ENCODE measurements at regions not wholly inside any gene's neighbourhood (a gene's known extent, or its start where the extent isn't known, plus 50 kb on each side); places are given as distances from the start of the nearest gene placed in this dataset.

DNA sequence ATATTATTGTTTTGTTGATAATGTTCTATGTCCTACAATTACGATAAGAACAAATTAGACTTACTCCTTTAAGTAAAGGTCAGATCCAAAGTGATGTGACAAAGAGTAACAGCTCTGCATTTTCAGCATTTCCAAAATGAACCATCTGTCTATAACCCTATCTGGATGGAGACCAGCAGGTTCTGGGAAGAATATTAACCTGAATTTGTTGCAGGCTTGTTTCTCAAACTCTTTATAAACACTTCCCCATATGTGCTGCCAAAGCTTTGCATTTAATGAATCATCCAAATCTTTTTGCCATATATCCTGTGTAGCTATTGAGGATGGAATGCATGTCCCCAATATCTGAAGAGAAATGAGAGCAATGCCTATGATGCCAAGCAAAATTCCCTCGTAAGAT lies 198.9 kb upstream of the SLC27A6 start:
- TF ChIP-seq, protein P1, sequence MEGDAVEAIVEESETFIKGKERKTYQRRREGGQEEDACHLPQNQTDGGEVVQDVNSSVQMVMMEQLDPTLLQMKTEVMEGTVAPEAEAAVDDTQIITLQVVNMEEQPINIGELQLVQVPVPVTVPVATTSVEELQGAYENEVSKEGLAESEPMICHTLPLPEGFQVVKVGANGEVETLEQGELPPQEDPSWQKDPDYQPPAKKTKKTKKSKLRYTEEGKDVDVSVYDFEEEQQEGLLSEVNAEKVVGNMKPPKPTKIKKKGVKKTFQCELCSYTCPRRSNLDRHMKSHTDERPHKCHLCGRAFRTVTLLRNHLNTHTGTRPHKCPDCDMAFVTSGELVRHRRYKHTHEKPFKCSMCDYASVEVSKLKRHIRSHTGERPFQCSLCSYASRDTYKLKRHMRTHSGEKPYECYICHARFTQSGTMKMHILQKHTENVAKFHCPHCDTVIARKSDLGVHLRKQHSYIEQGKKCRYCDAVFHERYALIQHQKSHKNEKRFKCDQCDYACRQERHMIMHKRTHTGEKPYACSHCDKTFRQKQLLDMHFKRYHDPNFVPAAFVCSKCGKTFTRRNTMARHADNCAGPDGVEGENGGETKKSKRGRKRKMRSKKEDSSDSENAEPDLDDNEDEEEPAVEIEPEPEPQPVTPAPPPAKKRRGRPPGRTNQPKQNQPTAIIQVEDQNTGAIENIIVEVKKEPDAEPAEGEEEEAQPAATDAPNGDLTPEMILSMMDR (conservative IDR thresholded peaks at IDR 0.05; ENCODE audit: low read depth, low read length), result no peak
- H3K4me1 ChIP-seq (ENCODE audit: low read depth, poor library complexity, severe bottlenecking), result no peaks in the 10 kb centered on the region
- no peaks in the 10 kb centered on the region for H3K27me3 ChIP-seq (ENCODE audit: insufficient read depth, low read depth)
- no peak overlapping the region for H3K9ac ChIP-seq
- no peaks in the 10 kb centered on the region for H4K20me1 ChIP-seq (ENCODE audit: insufficient read depth)
- H3K4me2 ChIP-seq, result no peak overlapping the region
- H2AFZ ChIP-seq (ENCODE audit: low read depth), result no peak overlapping the region
- no peaks in the 10 kb centered on the region for H3K36me3 ChIP-seq (ENCODE audit: insufficient read depth)
- no peak overlapping the region for H3K4me3 ChIP-seq (IDR thresholded peaks at IDR 0.05; ENCODE audit: insufficient read depth, low read depth, low read length)
- H3K79me2 ChIP-seq (ENCODE audit: insufficient read depth, low read depth), result no peaks in the 10 kb centered on the region
- no peak overlapping the region for H3K27ac ChIP-seq

- no peak overlapping the region for H2AFZ ChIP-seq (ENCODE audit: low read depth)
- no peak overlapping the region for H3K9ac ChIP-seq
- no peaks in the 10 kb centered on the region for H3K27me3 ChIP-seq (ENCODE audit: insufficient read depth, low read depth)
- H4K20me1 ChIP-seq (ENCODE audit: insufficient read depth), result no peaks in the 10 kb centered on the region
- H3K4me2 ChIP-seq, result no peak overlapping the region
- H3K79me2 ChIP-seq (ENCODE audit: insufficient read depth, low read depth), result no peaks in the 10 kb centered on the region
- TF ChIP-seq, protein P1 (conservative IDR thresholded peaks at IDR 0.05; ENCODE audit: low read depth, low read length), result no peak
- H3K4me1 ChIP-seq (ENCODE audit: low read depth, poor library complexity, severe bottlenecking), result no peaks in the 10 kb centered on the region
- no peak overlapping the region for H3K4me3 ChIP-seq (IDR thresholded peaks at IDR 0.05; ENCODE audit: insufficient read depth, low read depth, low read length)
- H3K36me3 ChIP-seq (ENCODE audit: insufficient read depth), result no peaks in the 10 kb centered on the region
- no peak overlapping the region for H3K27ac ChIP-seq
These were observed 194.4 kb upstream of the SLC27A6 start for GRCh38 chr5:128770907-128771306.

DNA sequence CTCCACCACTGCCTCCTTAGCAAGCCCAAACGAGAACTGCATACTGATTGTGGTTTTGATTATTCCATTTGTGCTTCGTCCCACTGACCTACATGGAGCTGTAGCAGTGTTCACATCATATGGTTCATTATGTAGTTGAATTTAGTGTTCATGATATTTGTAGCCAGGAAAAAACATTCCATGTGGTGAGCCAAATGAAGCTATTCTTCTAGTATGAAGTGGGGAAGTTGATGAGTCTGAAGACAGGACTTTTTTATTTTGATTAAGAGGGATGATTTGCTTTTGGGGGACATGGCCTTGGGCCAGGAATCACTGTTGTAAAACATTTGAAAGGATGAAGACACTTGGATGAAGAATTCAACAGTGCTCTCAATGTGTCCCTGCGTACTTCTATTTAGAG lies 192.9 kb upstream of the SLC27A6 start:
- H3K4me1 ChIP-seq (ENCODE audit: low read depth, poor library complexity, severe bottlenecking), result peaks cover 8% of the 10 kb centered on the region
- H3K4me2 ChIP-seq, result no peak overlapping the region
- TF ChIP-seq, protein P1 (conservative IDR thresholded peaks at IDR 0.05; ENCODE audit: low read depth, low read length), result no peak
- no peaks in the 10 kb centered on the region for H3K36me3 ChIP-seq (ENCODE audit: insufficient read depth)
- H3K27ac ChIP-seq, result no peak overlapping the region
- no peak overlapping the region for H3K4me3 ChIP-seq (IDR thresholded peaks at IDR 0.05; ENCODE audit: insufficient read depth, low read depth, low read length)
- H4K20me1 ChIP-seq (ENCODE audit: insufficient read depth), result no peaks in the 10 kb centered on the region
- no peaks in the 10 kb centered on the region for H3K79me2 ChIP-seq (ENCODE audit: insufficient read depth, low read depth)
- no peak overlapping the region for H2AFZ ChIP-seq (ENCODE audit: low read depth)
- no peaks in the 10 kb centered on the region for H3K27me3 ChIP-seq (ENCODE audit: insufficient read depth, low read depth)
- no peak overlapping the region for H3K9ac ChIP-seq

- Histone ChIP-seq H3K79me2 (ENCODE audit: insufficient read depth, low read depth) (no peaks in the 10 kb centered on the region), H3K36me3 (ENCODE audit: insufficient read depth) (no peaks in the 10 kb centered on the region), H3K4me2 (no peak overlapping the region), H3K27me3 (ENCODE audit: insufficient read depth, low read depth) (no peaks in the 10 kb centered on the region), H3K27ac (no peak overlapping the region), H3K9ac (no peak overlapping the region), H2AFZ (ENCODE audit: low read depth) (no peak overlapping the region), H3K4me1 (ENCODE audit: low read depth, poor library complexity, severe bottlenecking) (peaks cover 12% of the 10 kb centered on the region), H4K20me1 (ENCODE audit: insufficient read depth) (no peaks in the 10 kb centered on the region), H3K4me3 (IDR thresholded peaks at IDR 0.05; ENCODE audit: insufficient read depth, low read depth, low read length) (no peak overlapping the region)
- TF ChIP-seq, protein P1 (conservative IDR thresholded peaks at IDR 0.05; ENCODE audit: low read depth, low read length), result no peak
These were observed 191.9 kb upstream of the SLC27A6 start for GRCh38 chr5:128773378-128773777.
